Vagina (tissue), 2 donors: ENCODE measurements at regions not wholly inside any gene's neighbourhood (a gene's known extent, or its start where the extent isn't known, plus 50 kb on each side); places are given as distances from the start of the nearest gene placed in this dataset.

ENCODE experiments used
- DNase-seq, 2 donors: peaks; one replicate each; pipeline ENCODE4 v3.0.0-alpha.2; 2017; ENCODE audit errors: extremely low spot score in 2 of 2
- H3K27ac ChIP-seq: fragments of 200-600 bp; sonication (generic); one replicate; pipeline ENCODE4 v1.5.1; 2019
- H3K27me3 ChIP-seq: fragments of 200-600 bp; sonication (generic); one replicate; pipeline ENCODE4 v1.5.1; 2019
- H3K36me3 ChIP-seq, 2 donors: fragments of 200-600 bp; sonication (generic); one replicate each; pipeline ENCODE4 v1.5.1; 2017 to 2019
- H3K4me1 ChIP-seq: fragments of 200-600 bp; sonication (generic); one replicate; pipeline ENCODE4 v1.5.1; 2019
- H3K4me3 ChIP-seq, 2 donors: fragments of 200-600 bp; sonication (generic); 1 replicate in 1 of 2; 2 replicates in 1 of 2; pipeline ENCODE4 v1.5.1; 2016 to 2019
- H3K9me3 ChIP-seq: fragments of 200-600 bp; sonication (generic); one replicate; pipeline ENCODE4 v1.5.1; 2019
- CTCF ChIP-seq, 3 experiments: fragments of 450-650 bp in 2 of 3; fragments of 200-600 bp in 1 of 3; sonication (generic) in 1 of 3; IDR thresholded peaks; one replicate each; pipeline ENCODE4 v1.5.1; 2017 to 2019; ENCODE audit warnings: antibody characterized with exemption in 3 of 3, mild to moderate bottlenecking in 2 of 3, moderate library complexity in 2 of 3
- POLR2A ChIP-seq, 2 donors: fragments of 450-650 bp; IDR thresholded peaks; one replicate each; pipeline ENCODE4 v1.6.1; 2017; ENCODE audit warnings: antibody characterized with exemption in 2 of 2, mild to moderate bottlenecking in 2 of 2, moderate library complexity in 2 of 2
- POLR2AphosphoS5 ChIP-seq, 2 donors: sonication (generic); formaldehyde crosslinking; IDR thresholded peaks; one replicate each; pipeline ENCODE4 v1.9.0; 2017; ENCODE audit warnings: antibody characterized with exemption in 2 of 2, mild to moderate bottlenecking in 2 of 2, low read depth in 1 of 2; ENCODE audit not compliant: insufficient read depth in 1 of 2
- intact Hi-C: fragments of 100-400 bp; cut with DNase I; formaldehyde crosslinking; loops from one replicate; pipeline ENCODE4 v1.15.1; 2023

GRCh38 chr17:36867716-36868341 is 69.4 kb upstream of the LHX1 start:
- Histone ChIP-seq H3K27ac (no peak overlapping the region), H3K9me3 (no peaks in the 10 kb centered on the region), H3K4me1 (no peaks in the 10 kb centered on the region), H3K27me3 (no peaks in the 10 kb centered on the region), H3K36me3 (no peaks in the 10 kb centered on the region), H3K4me3 (no peak overlapping the region)
- no peak for DNase-seq
- intact Hi-C loops, result no loop called here
- TF ChIP-seq CTCF (IDR thresholded peaks at IDR 0.05) (no peak), POLR2A (IDR thresholded peaks at IDR 0.05) (no peak), POLR2AphosphoS5 (IDR thresholded peaks at IDR 0.05; ENCODE audit: insufficient read depth in 1 of 2, low read depth in 1 of 2) (no peak)

GRCh38 chr17:36868777-36869176 is 68.5 kb upstream of the LHX1 start:
- intact Hi-C loops, result no loop called here
- H3K27ac ChIP-seq, result no peak overlapping the region
- H3K4me3 ChIP-seq, result no peak overlapping the region
- no peak for DNase-seq
- no peaks in the 10 kb centered on the region for H3K4me1 ChIP-seq
- no peaks in the 10 kb centered on the region for H3K27me3 ChIP-seq
- H3K36me3 ChIP-seq, result no peaks in the 10 kb centered on the region
- TF ChIP-seq POLR2AphosphoS5 (IDR thresholded peaks at IDR 0.05; ENCODE audit: insufficient read depth in 1 of 2, low read depth in 1 of 2) (no peak), POLR2A (IDR thresholded peaks at IDR 0.05) (no peak), CTCF (IDR thresholded peaks at IDR 0.05) (no peak)
- no peaks in the 10 kb centered on the region for H3K9me3 ChIP-seq

GRCh38 chr17:36869441-36869840 is 67.8 kb upstream of the LHX1 start:
- Histone ChIP-seq H3K4me3 (no peak overlapping the region), H3K27me3 (no peaks in the 10 kb centered on the region), H3K36me3 (no peaks in the 10 kb centered on the region), H3K4me1 (no peaks in the 10 kb centered on the region), H3K27ac (no peak overlapping the region), H3K9me3 (no peaks in the 10 kb centered on the region)
- no peak for TF ChIP-seq CTCF (IDR thresholded peaks at IDR 0.05)
- no peak for TF ChIP-seq POLR2A (IDR thresholded peaks at IDR 0.05)
- TF ChIP-seq POLR2AphosphoS5 (IDR thresholded peaks at IDR 0.05; ENCODE audit: insufficient read depth in 1 of 2, low read depth in 1 of 2), result no peak
- intact Hi-C loops, result no loop called here
- DNase-seq, result no peak

GRCh38 chr17:36869856-36870719 is 67.2 kb upstream of the LHX1 start:
- H3K4me1 ChIP-seq, result no peaks in the 10 kb centered on the region
- no peak overlapping the region for H3K4me3 ChIP-seq
- DNase-seq, result no peak
- no peak for TF ChIP-seq CTCF (IDR thresholded peaks at IDR 0.05)
- TF ChIP-seq POLR2A (IDR thresholded peaks at IDR 0.05), result no peak
- TF ChIP-seq POLR2AphosphoS5 (IDR thresholded peaks at IDR 0.05; ENCODE audit: insufficient read depth in 1 of 2, low read depth in 1 of 2), result no peak
- H3K9me3 ChIP-seq, result no peaks in the 10 kb centered on the region
- H3K36me3 ChIP-seq, result no peaks in the 10 kb centered on the region
- H3K27me3 ChIP-seq, result no peaks in the 10 kb centered on the region
- intact Hi-C loops, result no loop called here
- H3K27ac ChIP-seq, result no peak overlapping the region

- no peaks in the 10 kb centered on the region for H3K27me3 ChIP-seq
- no peaks in the 10 kb centered on the region for H3K36me3 ChIP-seq
- H3K27ac ChIP-seq, result no peak overlapping the region
- H3K4me3 ChIP-seq, result no peak overlapping the region
- no peaks in the 10 kb centered on the region for H3K4me1 ChIP-seq
- intact Hi-C loops, result no loop called here
- DNase-seq, result no peak
- H3K9me3 ChIP-seq, result no peaks in the 10 kb centered on the region
- TF ChIP-seq POLR2AphosphoS5 (IDR thresholded peaks at IDR 0.05; ENCODE audit: insufficient read depth in 1 of 2, low read depth in 1 of 2) (no peak), CTCF (IDR thresholded peaks at IDR 0.05) (no peak), POLR2A (IDR thresholded peaks at IDR 0.05) (no peak)
These were observed 66.6 kb upstream of the LHX1 start for GRCh38 chr17:36870720-36870999.
